ENCODE measurements at regions not wholly inside any gene's neighbourhood (a gene's known extent, or its start where the extent isn't known, plus 50 kb on each side); places are given as distances from the start of the nearest gene placed in this dataset.

GRCh38 chr1:238960071-238960470 lies 426.3 kb upstream of the CHRM3 start:
- TF ChIP-seq, protein P1, sequence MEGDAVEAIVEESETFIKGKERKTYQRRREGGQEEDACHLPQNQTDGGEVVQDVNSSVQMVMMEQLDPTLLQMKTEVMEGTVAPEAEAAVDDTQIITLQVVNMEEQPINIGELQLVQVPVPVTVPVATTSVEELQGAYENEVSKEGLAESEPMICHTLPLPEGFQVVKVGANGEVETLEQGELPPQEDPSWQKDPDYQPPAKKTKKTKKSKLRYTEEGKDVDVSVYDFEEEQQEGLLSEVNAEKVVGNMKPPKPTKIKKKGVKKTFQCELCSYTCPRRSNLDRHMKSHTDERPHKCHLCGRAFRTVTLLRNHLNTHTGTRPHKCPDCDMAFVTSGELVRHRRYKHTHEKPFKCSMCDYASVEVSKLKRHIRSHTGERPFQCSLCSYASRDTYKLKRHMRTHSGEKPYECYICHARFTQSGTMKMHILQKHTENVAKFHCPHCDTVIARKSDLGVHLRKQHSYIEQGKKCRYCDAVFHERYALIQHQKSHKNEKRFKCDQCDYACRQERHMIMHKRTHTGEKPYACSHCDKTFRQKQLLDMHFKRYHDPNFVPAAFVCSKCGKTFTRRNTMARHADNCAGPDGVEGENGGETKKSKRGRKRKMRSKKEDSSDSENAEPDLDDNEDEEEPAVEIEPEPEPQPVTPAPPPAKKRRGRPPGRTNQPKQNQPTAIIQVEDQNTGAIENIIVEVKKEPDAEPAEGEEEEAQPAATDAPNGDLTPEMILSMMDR (IDR thresholded peaks at IDR 0.05) = no peak
- TF ChIP-seq NR2C2 (CRISPR knock-in tag; IDR thresholded peaks at IDR 0.05) (no peak), JUN (CRISPR knock-in tag; IDR thresholded peaks at IDR 0.05) (no peak), MAX (CRISPR knock-in tag; IDR thresholded peaks at IDR 0.05) (no peak), ZMAT4 (CRISPR knock-in tag; IDR thresholded peaks at IDR 0.05) (no peak)
